ENCODE measurements at regions not wholly inside any gene's neighbourhood (a gene's known extent, or its start where the extent isn't known, plus 50 kb on each side); places are given as distances from the start of the nearest gene placed in this dataset.

DNA sequence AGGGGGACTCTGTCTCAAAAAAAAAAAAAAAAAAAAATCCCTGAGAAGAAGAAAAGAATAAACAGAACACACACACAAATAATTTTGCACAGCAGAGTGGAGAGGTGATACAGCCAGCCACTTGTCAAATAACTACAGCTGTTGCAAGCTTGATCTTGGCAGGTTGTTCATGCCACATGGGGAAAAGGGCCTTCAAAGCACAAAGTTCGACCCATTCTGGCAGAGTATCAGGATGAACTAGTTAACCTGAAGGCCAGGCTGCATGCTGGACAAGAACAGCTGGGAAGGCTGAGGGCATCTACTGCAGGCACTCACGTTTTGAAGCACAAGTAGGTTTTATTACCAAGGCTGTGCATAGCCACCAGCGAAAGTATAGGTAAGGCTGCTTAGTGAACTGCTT is 104.1 kb downstream of the KCTD15 start:
- DNase-seq, result no peak

DNA sequence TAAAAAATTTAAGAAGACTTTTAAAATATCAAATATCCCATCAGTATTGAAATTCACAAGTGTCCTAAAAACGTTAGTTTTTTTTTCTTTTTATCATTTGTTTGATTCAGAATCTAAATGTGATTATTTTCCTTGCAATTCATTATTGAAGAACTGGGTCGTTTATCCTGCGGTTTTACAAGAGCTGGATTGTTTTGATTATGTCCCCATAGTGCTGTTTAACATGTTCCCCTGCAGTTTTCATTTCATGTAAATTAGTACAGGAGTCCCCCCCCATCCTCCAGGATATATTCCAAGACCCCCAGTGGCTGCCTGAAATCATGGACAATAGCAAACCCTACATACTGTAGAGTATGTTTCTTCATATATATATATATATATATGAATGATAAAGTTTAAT is 105.7 kb downstream of the KCTD15 start:
- no peak for DNase-seq

DNA sequence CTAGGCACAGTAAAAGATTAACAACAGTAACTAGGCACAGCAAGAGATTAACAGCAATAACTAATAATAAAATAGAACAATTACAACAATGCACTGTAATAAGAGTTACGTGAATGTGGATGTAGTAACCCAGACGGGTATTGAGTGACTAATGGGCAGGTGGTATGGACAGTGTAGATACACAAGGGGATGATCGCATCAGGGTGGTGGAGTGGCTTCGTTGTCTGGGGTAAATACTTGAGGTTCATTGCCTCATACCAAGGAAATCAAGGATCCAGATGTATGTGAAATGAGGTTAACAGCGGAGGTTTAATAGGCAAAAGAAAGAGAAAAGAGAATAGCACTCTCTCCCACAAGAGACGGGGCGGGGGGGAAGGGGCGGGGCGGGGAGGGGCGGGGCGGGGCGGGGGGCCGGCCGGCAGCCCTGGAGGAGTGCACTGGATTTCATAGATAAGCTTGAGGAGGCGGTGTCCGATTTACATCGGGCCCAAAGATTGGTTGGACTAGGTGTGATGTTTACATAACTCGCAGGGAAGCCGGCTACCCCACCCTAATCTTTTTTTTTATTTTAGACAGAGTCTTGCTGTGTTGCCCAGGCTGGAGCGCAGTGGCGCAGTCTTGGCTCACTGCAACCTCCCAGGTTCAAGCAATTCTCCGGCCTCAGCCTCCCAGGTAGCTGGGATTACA is 106.3 kb downstream of the KCTD15 start:
- DNase-seq, result no peak

GRCh38 chr19:33903489-33903850 is 106.8 kb downstream of the KCTD15 start:
- DNase-seq, result no peak

DNA sequence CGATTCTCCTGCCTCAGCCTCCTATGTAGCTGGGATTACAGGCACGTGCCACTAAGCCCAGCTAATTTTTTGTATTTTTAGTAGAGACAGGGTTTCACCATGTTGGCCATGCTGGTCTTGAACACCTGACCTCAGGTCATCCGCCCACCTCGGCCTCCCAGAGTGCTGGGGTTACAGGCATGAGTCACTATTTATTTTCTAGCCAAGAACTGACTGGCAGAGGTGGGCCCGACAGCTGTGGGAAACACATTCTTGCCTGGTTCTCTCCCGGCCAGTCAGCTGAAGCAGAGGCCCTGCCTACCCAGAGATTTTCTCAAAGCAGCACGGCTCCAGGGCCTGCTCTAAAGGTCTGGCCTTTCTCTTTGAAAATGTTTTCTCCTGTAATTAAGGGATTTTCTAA is 108.0 kb downstream of the KCTD15 start:
- no peak for DNase-seq

GRCh38 chr19:33905473-33905936 is 108.8 kb downstream of the KCTD15 start:
- DNase-seq, result no peak

- DNase-seq, result no peak
These were observed 109.4 kb downstream of the KCTD15 start for GRCh38 chr19:33905937-33906577.

GRCh38 chr19:33906578-33907335 is 110.1 kb downstream of the KCTD15 start:
- no peak for DNase-seq

- DNase-seq, result no peak
These were observed 114.3 kb downstream of the KCTD15 start for GRCh38 chr19:33910922-33911321.

- no peak for DNase-seq
These were observed 117.9 kb downstream of the KCTD15 start for GRCh38 chr19:33914599-33914998.

- no peak for DNase-seq
These were observed 120.1 kb downstream of the KCTD15 start for GRCh38 chr19:33916792-33917191.

DNA sequence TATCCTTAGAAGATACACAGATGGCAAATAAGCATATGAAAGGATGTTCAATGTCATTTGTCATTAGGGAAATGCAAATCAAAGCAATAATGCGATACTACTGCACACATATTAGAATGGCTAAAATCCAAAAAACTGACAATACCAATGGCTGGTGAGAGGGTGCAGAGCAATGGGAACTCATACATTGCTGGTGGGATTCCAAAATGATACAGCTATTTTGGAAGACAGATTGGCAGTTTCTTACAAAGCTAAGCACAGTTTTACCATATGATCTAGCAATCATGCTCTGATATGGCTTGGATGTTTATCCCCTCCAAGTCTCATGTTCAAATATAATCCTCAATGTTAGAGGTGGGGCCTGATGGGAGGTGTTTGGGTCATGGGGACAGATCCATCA is 122.6 kb downstream of the KCTD15 start:
- DNase-seq, result no peak

- DNase-seq, result no peak
These were observed 124.5 kb downstream of the KCTD15 start for GRCh38 chr19:33921165-33921564.

GRCh38 chr19:33926306-33926705 is 129.6 kb downstream of the KCTD15 start:
- no peak for DNase-seq

DNA sequence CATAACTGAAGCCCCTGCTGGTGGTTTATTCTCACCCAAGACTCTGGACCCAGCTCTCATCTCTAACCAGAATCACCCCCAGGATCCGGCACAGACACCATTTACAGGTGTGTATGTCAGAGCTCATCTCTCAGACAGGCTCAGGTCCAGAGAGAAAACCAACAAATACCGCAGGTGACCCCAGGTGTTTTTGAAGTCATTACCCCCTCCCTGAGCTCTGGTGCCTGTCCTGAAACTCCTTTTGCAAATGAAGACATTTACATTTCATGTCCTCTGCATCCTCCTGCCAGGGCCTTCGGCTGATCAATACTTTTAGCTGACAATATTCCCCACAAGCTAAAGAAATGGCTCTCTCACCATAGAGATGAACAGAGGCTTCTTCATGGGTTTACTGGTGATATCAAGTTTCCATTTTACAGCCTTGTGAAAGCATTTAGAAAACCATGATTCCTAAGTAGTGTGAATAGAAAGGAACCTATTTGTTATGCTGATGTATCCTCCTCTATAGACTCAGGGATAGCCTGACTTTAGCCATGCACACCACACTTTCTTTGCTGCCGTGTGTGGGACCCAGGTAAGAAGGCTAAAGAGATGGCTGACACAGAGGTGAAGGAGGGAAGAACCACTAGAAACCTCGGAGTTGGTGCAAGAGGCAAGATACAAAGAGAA is 131.3 kb downstream of the KCTD15 start:
- DNase-seq, result no peak

DNA sequence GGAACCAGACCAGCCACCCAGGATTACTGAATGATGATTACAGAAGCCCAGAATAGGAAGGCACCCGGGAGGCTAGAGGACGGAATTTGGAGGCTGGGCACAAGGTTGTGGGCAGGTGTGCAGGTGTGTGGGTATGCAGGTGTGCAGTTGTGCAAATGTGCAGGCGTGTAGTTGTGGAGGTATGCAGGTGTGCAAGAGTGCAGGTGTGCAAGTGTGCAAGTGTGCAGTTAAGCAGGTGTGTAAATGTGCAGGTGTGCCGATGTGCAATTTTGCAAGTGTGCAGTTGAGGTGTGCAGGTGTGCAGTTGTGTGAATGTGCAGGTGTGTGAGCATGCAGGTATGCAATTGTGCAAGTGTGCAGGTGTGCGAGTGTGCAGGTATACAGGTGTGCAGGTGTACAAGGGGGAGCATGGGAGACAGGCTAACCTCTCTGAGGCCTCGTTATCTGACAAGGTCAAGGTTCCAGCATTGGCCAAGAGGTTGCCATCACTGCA is 131.8 kb downstream of the KCTD15 start:
- no peak for DNase-seq

DNA sequence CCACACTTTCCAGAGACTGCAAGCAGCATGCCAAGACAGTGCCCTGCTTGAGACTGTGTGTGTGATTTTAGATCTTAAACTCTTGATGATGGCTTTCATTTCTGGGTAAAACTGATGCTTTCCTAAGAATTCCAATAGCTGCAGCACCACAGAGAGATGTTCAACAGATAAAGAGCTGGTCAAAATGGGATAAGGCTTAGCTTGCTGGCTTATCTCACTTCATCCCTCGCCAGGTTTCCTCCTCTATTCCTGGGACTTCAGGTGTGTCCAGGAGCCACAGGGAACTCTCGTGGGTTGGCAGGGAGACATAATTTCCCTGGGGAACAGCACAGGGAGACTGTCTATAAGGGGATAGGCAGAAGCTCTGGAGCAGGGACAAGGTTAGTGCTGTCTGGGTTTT is 137.3 kb downstream of the KCTD15 start:
- DNase-seq, result no peak

DNA sequence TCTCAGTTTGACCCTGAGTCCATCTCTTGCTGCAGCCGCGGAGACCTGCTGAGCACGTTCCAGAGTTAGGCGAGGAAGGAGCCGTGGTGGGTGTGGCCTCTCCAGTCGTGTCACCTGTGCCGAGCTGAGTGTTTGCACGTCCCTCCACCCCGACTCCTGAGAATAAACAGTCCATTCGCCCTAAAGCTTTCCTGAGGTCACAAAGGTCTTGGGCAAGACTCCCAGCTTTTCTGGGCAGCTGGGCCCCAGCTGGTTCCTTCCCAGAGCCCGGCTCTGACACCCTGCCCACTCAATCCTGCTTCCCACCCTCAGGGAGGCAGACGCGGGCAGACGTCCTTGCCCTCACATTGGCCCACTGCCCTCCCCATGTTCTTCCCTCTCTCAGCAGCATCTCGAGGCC is 142.2 kb downstream of the KCTD15 start:
- no peak for DNase-seq

DNA sequence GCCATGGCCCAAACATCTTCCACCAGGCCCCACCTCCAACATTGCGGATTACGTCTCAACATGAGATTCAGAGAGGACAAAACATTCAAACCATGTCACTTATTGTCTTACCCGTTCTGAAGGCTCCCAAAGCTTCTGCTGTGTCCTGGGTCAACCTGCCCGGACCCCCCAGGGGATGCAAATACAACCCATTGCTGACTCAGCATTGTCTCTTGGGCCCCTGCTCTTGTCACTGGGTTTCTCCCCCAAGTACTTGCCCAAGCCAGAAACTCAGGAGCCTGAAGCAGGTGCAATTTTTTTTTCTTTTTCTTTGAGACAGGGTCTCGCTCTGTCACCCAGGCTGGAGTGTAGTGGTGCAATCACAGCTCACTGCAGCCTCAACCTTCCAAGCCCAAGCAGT is 144.5 kb downstream of the KCTD15 start:
- DNase-seq, result no peak

- DNase-seq, result no peak
These were observed 150.0 kb downstream of the KCTD15 start for GRCh38 chr19:33946535-33947264.

GRCh38 chr19:33947265-33947964 is 150.7 kb downstream of the KCTD15 start:
- DNase-seq, result no peak

Measured in NCI-H1436 (cell line).